GM12891 (cell line): ENCODE measurements at regions not wholly inside any gene's neighbourhood (a gene's known extent, or its start where the extent isn't known, plus 50 kb on each side); places are given as distances from the start of the nearest gene placed in this dataset.

Source experiments
- PAX5 ChIP-seq: IDR thresholded peaks from 2 replicates; pipeline ENCODE4 v1.6.1; 2011; ENCODE audit warnings: low read length, moderate library complexity, mild to moderate bottlenecking; ENCODE audit not compliant: insufficient read depth, severe bottlenecking
- POLR2A ChIP-seq: IDR thresholded peaks from 2 replicates; pipeline ENCODE4 v1.6.1; 2011; ENCODE audit warnings: low read depth, low read length, control low read depth
- POLR2AphosphoS5 ChIP-seq: IDR thresholded peaks from 2 replicates; pipeline ENCODE4 v1.6.1; 2011; ENCODE audit warnings: low read depth, low read length, control low read depth
- POU2F2 ChIP-seq: IDR thresholded peaks from 2 replicates; pipeline ENCODE4 v1.6.1; 2011; ENCODE audit warnings: low read depth, mild to moderate bottlenecking, control low read depth, low read length, moderate library complexity
- TAF1 ChIP-seq: IDR thresholded peaks from 2 replicates; pipeline ENCODE4 v1.6.1; 2011; ENCODE audit warnings: low read depth, low read length, control low read depth

DNA sequence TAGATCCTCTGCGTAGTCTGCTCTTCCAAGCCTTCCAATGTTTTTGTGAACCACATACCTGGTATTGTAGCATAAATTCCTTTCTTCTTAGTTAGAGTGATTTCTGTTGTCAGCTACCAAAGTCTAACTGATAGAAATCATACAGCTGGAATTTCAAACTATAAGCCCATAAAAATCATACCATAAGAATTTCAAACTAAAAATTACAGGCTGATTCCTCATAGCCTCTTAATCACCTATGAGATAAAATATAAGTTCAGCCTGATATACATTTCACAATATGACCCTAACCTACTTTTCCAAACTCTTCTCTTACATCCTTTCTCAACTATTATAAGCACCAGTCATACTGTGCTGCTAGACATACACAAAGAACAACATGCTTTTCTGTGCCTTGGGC lies 64.8 kb downstream of the PTHLH start:
- TF ChIP-seq TAF1 (no peak), POLR2A (no peak), POLR2AphosphoS5 (no peak), POU2F2 (no peak), PAX5 (no peak)
